ENCODE measurements at regions not wholly inside any gene's neighbourhood (a gene's known extent, or its start where the extent isn't known, plus 50 kb on each side); places are given as distances from the start of the nearest gene placed in this dataset.

- DNase-seq (ENCODE audit: low spot score): no peak
Measured at GRCh38 chr5:104785097-104785496, 1222.5 kb upstream of the NUDT12 start.

DNA sequence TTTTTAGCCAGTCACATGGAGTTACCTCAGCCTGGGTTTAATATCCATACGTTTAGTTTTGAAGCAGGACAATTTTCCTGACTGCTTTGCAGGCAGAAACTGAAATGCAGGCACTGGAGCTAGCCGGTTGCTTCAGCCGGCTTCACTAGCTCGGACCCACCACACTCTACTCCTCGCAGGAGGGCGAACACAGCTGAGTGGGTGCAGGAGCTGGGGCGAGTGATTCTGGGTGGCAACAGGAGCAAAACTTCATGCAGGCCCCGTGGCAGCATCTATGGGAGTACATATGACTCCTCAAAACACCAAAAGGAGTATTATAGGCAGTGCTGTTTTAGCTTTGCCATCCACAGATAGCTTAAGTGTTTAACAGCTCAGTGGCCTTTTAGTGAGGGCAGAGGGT, 1211.8 kb upstream of the NUDT12 start:
- no peak for DNase-seq (ENCODE audit: low spot score)

GRCh38 chr5:104764197-104764596, 1201.6 kb upstream of the NUDT12 start:
- no peak for DNase-seq (ENCODE audit: low spot score)

DNA sequence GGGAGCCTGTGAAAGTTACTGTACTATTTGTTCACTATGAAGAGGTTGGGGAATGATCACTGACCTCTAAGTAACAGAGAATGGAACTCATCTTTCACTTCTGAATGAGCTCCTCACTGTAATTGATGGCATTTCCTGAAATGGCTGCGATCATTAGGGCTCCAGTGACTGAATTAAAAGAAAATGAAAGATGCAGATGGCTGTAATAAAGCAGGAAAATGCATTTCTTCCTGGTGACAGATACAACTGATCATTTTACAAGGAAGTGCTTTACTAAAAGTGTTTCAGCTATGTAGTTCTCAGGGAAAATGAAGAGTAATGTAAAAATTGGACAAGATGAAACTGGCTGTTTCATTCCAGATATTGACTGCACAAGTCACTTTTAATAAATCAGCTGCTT, 1200.6 kb upstream of the NUDT12 start:
- no peak for DNase-seq (ENCODE audit: low spot score)

- DNase-seq (ENCODE audit: low spot score): no peak
Measured at GRCh38 chr5:104757915-104758314, 1195.3 kb upstream of the NUDT12 start.

DNA sequence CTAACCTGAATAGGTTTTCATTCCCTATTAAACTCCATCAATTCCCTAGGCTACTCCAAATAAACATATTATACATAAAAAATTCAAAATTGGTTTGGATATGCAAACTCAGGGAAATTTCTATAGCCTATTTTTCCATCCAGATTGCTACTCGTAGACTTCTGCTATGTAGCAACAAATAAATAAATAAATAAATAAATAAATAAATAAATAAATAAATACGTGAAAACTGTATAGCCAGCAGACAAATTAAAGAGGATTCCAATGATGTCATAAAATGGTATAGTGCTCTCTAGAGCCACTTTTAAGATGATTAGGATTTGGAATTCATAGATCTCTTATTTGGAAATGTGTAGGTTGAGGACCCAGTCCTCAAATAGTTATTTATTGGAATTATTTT, 1193.2 kb upstream of the NUDT12 start:
- DNase-seq (ENCODE audit: low spot score): no peak

GRCh38 chr5:104754311-104754995, 1191.9 kb upstream of the NUDT12 start:
- no peak for DNase-seq (ENCODE audit: low spot score)

DNA sequence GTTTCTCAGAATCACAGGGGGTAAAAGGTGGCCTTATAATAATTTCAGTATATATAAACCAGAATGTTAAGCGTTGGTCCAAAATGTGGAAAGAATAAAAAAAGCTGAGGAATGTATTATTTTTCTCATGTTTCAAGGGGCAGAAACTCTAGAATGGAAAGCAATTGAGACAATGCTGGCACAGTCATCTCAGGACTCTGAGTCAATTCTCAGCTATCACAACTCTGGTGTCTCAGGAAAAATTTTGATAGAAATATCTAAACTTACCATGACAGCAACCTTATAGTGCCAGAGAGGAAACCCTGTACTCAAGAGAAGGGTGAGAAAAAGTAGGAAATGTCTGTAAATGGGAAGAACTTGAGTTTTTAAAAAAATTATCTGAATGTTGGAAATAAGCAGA, 1189.4 kb upstream of the NUDT12 start:
- DNase-seq (ENCODE audit: low spot score): no peak

GRCh38 chr5:104739905-104740304, 1177.3 kb upstream of the NUDT12 start:
- no peak for DNase-seq (ENCODE audit: low spot score)

GRCh38 chr5:104739503-104739902, 1176.9 kb upstream of the NUDT12 start:
- no peak for DNase-seq (ENCODE audit: low spot score)

DNA sequence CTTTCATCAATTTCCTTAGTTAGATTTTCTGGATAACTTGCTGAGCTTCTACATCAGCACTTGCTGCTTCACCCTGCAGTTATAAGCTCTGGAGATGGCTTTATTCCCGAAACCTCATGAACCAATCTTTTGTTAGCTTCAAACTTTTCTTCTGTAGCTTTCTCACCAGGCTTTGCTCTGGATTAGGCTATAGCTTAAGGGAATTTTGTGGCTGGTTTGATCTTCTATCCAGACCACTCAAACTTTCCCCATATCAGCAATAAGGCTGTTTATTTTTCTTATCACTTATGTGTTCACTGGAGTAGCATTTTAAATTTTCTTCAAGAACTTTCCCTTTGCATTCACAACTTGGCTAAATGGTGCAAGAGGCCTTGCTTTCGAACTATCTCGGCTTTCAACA, 1173.5 kb upstream of the NUDT12 start:
- DNase-seq (ENCODE audit: low spot score): peak; percentile 95

DNA sequence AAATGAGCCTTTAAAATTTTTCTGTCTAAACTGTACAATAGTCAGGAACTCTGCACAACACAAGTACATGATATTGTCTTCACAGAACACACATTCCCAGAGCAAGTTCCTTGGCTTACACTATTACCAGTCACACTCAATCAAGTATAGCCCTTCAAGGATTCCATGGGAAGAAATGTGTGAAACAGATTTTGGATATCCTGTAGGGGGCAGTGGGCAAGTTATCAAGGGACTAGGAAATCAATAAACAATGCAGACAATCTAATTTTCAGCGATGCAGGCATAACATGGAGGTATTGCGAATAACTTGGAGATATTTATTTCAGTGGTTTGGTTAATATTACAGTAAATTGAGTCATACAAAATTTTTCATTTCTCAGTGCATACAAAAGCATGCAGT, 1171.5 kb upstream of the NUDT12 start:
- DNase-seq (ENCODE audit: low spot score): no peak

- DNase-seq (ENCODE audit: low spot score): peak; percentile 22
Measured at GRCh38 chr5:104733063-104733669, 1170.6 kb upstream of the NUDT12 start.

- DNase-seq (ENCODE audit: low spot score): no peak
Measured at GRCh38 chr5:104731331-104731730, 1168.7 kb upstream of the NUDT12 start.

DNA sequence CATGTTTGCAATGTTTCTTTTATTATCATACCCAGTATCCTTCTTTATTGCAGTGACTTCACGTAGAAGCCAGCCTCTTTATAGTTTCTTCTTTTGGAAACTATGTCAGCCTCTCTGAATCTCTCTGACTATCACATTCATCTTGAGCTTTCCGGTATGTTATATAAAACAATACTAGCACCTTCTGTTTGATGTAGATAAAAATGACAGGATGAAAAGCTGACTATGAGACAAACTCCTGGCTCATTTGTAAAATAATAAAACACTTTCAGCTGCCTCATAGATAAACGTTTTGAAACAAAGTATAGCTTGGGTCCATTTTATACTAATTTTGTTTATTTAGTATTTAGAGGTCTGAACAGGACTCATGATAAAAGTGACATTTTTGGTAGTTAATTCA, 1145.4 kb upstream of the NUDT12 start:
- DNase-seq (ENCODE audit: low spot score): no peak

DNA sequence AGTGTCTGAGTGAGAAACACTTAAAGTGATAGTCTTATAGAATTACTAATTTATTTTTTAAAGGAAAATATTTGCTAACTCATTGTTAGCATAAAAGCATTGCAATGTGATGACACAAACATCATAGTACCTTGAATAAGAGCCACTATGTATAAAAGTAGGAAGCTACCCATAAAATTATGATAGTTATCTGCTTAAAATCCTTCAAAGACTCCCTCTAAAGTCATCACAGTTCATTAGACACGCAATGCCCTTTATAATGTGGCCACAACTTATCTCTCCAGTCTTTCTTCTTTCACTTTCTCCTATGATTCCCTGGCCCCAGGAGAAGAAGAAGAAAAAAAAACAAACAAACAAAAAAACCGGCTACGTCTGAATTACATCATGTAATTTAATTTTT, 1144.0 kb upstream of the NUDT12 start:
- no peak for DNase-seq (ENCODE audit: low spot score)

- no peak for DNase-seq (ENCODE audit: low spot score)
Measured at GRCh38 chr5:104702212-104702611, 1139.6 kb upstream of the NUDT12 start.

DNA sequence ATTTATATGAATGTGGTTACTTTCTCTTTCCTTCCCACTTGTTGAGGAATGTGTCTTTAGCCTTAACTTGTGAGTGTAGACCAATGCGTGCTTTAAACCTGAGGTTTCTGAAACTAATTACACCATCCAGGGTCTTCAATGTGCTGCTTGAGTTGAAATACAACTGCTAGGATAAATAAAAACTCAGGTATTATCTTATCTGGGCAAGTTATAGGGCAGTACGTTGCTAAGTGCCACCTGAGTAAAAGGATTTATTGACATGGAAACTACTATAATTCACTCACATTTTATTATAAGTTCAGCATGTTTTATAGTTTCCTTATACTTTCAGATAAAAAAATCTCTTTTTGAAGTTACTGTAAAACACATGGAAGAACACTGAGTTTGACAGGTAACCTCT, 1136.8 kb upstream of the NUDT12 start:
- DNase-seq (ENCODE audit: low spot score): no peak

DNA sequence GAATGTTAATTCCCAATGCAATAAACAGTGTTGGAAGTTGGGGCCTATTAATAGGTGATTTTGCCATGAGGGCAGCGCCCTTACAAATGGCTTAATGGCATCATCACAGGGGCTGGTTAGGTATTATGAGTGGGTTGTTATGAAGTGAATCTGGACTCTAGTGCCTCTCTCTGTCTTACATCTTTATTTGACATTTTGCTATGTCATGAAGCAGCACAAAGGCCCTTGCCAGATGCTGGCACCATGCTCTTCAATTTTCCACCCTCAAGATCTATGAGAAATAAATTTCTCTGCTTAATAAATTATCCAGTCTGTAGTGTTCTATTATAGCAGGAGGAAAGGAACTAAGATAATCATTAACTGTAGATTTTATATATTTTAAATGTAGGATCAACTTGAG, 1098.7 kb upstream of the NUDT12 start:
- DNase-seq (ENCODE audit: low spot score): no peak

GRCh38 chr5:104659497-104659896, 1096.9 kb upstream of the NUDT12 start:
- DNase-seq (ENCODE audit: low spot score): no peak

GRCh38 chr5:104652271-104652861, 1089.8 kb upstream of the NUDT12 start:
- no peak for DNase-seq (ENCODE audit: low spot score)

GRCh38 chr5:104650313-104651055, 1087.9 kb upstream of the NUDT12 start:
- DNase-seq (ENCODE audit: low spot score): no peak

GRCh38 chr5:104646416-104646815, 1083.8 kb upstream of the NUDT12 start:
- DNase-seq (ENCODE audit: low spot score): no peak

Data from umbilical cord (tissue), 1 donor.